ENCODE measurements at regions not wholly inside any gene's neighbourhood (a gene's known extent, or its start where the extent isn't known, plus 50 kb on each side); places are given as distances from the start of the nearest gene placed in this dataset.

- DNase-seq (ENCODE audit: extremely low spot score): peak; percentile 64
- Histone ChIP-seq H3K4me3 (no peak overlapping the region), H3K9me3 (no peaks in the 10 kb centered on the region), H3K27ac (replicated peaks in 1 of 4) (no peak overlapping the region), H3K4me1 (no peaks in the 10 kb centered on the region), H3K36me3 (no peaks in the 10 kb centered on the region), H3K27me3 (no peaks in the 10 kb centered on the region)
- TF ChIP-seq POLR2A (IDR thresholded peaks at IDR 0.05; ENCODE audit: low read depth) (no peak), POLR2AphosphoS5 (IDR thresholded peaks at IDR 0.05) (no peak), EP300 (IDR thresholded peaks at IDR 0.05) (no peak), CTCF (IDR thresholded peaks at IDR 0.05) (no peak)
- 95% methylated on average over 5 of the region's 5 CpGs for WGBS
- intact Hi-C loops (cut with DNase I): no loop called here
Observed at GRCh38 chr18:56191334-56191733, 447.1 kb downstream of the TXNL1 start.

GRCh38 chr18:56189615-56190014, 448.8 kb downstream of the TXNL1 start:
- H3K4me1 ChIP-seq: no peaks in the 10 kb centered on the region
- intact Hi-C loops (cut with DNase I): no loop called here
- TF ChIP-seq POLR2AphosphoS5 (IDR thresholded peaks at IDR 0.05): no peak
- no peak for TF ChIP-seq EP300 (IDR thresholded peaks at IDR 0.05)
- no peak for TF ChIP-seq CTCF (IDR thresholded peaks at IDR 0.05)
- TF ChIP-seq POLR2A (IDR thresholded peaks at IDR 0.05; ENCODE audit: low read depth): no peak
- no peaks in the 10 kb centered on the region for H3K27me3 ChIP-seq
- no peaks in the 10 kb centered on the region for H3K36me3 ChIP-seq
- DNase-seq (ENCODE audit: extremely low spot score): no peak
- 96% methylated on average over 20 of the region's 20 CpGs for WGBS
- H3K4me3 ChIP-seq: no peak overlapping the region
- H3K9me3 ChIP-seq: no peaks in the 10 kb centered on the region
- no peak overlapping the region for H3K27ac ChIP-seq (replicated peaks in 1 of 4)

DNA sequence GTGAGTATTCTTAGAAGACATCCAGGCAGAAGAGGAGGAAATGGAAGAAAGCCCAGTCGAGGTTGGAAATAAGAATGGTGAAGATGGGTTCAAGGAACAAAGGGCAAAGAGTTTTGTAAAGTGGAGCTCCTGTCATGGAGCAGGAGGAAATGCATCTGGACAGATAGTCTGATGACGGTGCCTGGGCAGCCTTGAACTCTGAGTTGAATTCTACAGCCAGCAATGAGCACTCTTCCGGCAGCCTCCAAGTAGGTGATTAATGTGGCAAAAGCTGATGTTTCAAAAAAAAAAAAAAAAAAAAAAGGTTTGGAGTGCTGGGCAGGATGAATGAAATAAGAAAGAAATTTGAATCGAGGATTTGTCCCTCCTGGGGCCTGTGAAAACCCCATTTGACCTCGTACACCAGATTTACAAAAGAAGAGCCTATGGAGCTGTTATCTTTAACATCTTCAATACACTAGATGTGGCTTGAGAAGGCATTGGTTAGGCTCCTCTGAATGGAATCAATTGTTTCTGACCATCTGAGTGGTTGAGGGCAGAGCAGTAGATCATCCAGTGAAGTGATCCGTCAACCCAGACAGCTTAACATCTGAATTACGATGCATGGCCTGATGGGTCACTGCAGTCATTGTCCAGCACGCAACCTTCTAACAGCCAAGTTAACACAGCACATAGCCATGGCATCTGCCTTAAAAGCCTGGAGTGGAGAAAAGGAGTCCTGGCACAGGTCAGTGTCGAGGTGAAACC, 449.7 kb downstream of the TXNL1 start:
- H3K4me1 ChIP-seq: no peaks in the 10 kb centered on the region
- 82% methylated on average over 9 of the region's 9 CpGs for WGBS
- intact Hi-C loops (cut with DNase I): no loop called here
- H3K4me3 ChIP-seq: no peak overlapping the region
- DNase-seq (ENCODE audit: extremely low spot score): no peak
- no peaks in the 10 kb centered on the region for H3K27me3 ChIP-seq
- no peaks in the 10 kb centered on the region for H3K9me3 ChIP-seq
- no peaks in the 10 kb centered on the region for H3K36me3 ChIP-seq
- TF ChIP-seq EP300 (IDR thresholded peaks at IDR 0.05) (no peak), POLR2A (IDR thresholded peaks at IDR 0.05; ENCODE audit: low read depth) (no peak), POLR2AphosphoS5 (IDR thresholded peaks at IDR 0.05) (no peak), CTCF (IDR thresholded peaks at IDR 0.05) (no peak)
- H3K27ac ChIP-seq (replicated peaks in 1 of 4): no peak overlapping the region

DNA sequence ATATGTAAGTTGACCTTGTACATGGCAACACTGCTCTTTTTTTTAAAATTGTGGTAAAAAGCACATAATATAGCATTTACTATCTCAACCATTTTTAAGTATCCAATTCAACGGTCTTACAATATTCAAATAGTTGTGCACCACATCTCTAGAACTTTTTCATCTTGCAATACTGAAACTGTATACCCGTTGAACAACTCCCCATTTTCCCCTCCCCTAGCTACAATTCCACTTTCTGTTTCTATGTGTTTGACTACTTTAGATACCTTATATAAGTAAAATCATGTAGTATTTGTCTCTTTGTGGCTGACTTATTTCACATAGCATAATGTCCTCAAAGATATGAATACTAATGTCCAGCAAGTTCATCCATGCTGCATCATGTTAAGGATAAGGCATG, 452.1 kb downstream of the TXNL1 start:
- no peak overlapping the region for H3K27ac ChIP-seq (replicated peaks in 1 of 4)
- no peak for DNase-seq (ENCODE audit: extremely low spot score)
- H3K4me1 ChIP-seq: no peaks in the 10 kb centered on the region
- TF ChIP-seq POLR2A (IDR thresholded peaks at IDR 0.05; ENCODE audit: low read depth): no peak
- TF ChIP-seq CTCF (IDR thresholded peaks at IDR 0.05): no peak
- intact Hi-C loops (cut with DNase I): no loop called here
- no peaks in the 10 kb centered on the region for H3K9me3 ChIP-seq
- H3K27me3 ChIP-seq: no peaks in the 10 kb centered on the region
- no peaks in the 10 kb centered on the region for H3K36me3 ChIP-seq
- 96% methylated on average over 2 of the region's 2 CpGs for WGBS
- no peak overlapping the region for H3K4me3 ChIP-seq

DNA sequence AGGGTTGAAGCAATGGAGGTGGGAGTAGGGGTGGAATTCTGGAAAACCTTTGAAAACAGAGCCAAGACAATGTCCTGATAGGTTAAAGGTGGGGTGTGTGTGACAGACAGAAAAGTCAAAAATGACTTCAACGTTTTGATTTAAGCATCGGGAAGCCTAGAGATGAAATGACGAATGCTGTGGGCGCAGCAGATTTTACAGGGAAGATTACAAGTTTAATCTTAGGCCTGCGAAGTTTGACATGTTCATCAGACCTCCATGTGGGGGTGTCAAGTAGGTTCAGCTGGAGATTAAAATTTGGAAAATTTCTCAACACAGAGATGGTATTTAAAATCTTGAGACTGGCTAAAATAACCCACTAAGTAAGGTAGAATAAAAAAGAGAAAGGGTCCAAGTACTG, 453.3 kb downstream of the TXNL1 start:
- Histone ChIP-seq H3K27ac (replicated peaks in 1 of 4) (no peak overlapping the region), H3K36me3 (no peaks in the 10 kb centered on the region), H3K4me3 (no peak overlapping the region), H3K9me3 (no peaks in the 10 kb centered on the region), H3K4me1 (no peaks in the 10 kb centered on the region), H3K27me3 (no peaks in the 10 kb centered on the region)
- DNase-seq (ENCODE audit: extremely low spot score): no peak
- WGBS: 85% methylated on average over 5 of the region's 5 CpGs
- TF ChIP-seq POLR2A (IDR thresholded peaks at IDR 0.05; ENCODE audit: low read depth) (no peak), POLR2AphosphoS5 (IDR thresholded peaks at IDR 0.05) (no peak)
- intact Hi-C loops (cut with DNase I): no loop called here
